CD8-positive, alpha-beta memory T cell (primary cell): ENCODE measurements at regions not wholly inside any gene's neighbourhood (a gene's known extent, or its start where the extent isn't known, plus 50 kb on each side); places are given as distances from the start of the nearest gene placed in this dataset.

Experiments used
- CTCF ChIA-PET: fragments of 350-600 bp; sonication (Branson Sonifier 250); formaldehyde crosslinking; loops from one replicate; lab custom pipeline; 2021; ENCODE audit warnings: antibody characterized with exemption; lab: Charles Lee
- POLR2A ChIA-PET: fragments of 350-600 bp; sonication (Branson Sonifier 250); formaldehyde crosslinking; loops from one replicate; lab custom pipeline; 2021; ENCODE audit warnings: antibody characterized with exemption; lab: Charles Lee
- DNase-seq, 5 donors: peaks; one replicate each; pipeline versions ENCODE4 v3.0.0 to v3.0.0-alpha.2; 2020 to 2022; ENCODE audit warnings: mixed read lengths in 1 of 5
- H3K27ac ChIP-seq: one replicate; pipeline ENCODE4 v1.7.0; 2013; ENCODE audit warnings: low read depth, mild to moderate bottlenecking, low read length, moderate library complexity
- H3K27me3 ChIP-seq: 2 replicates; pipeline ENCODE4 v1.7.0; 2013; ENCODE audit warnings: low read length, mild to moderate bottlenecking; ENCODE audit not compliant: insufficient read depth, poor library complexity, severe bottlenecking
- H3K36me3 ChIP-seq: 2 replicates; pipeline ENCODE4 v1.7.0; 2013; ENCODE audit warnings: mild to moderate bottlenecking, low read length, moderate library complexity; ENCODE audit not compliant: insufficient read depth
- H3K4me1 ChIP-seq: 2 replicates; pipeline ENCODE4 v1.7.0; 2013; ENCODE audit warnings: mild to moderate bottlenecking, low read length, moderate library complexity; ENCODE audit not compliant: insufficient read depth
- H3K4me3 ChIP-seq: 2 replicates; pipeline ENCODE4 v1.7.0; 2013; ENCODE audit warnings: mild to moderate bottlenecking, low read length
- H3K9me3 ChIP-seq: 2 replicates; pipeline ENCODE4 v1.7.0; 2013; ENCODE audit warnings: mild to moderate bottlenecking, low read length
- H3K27ac Mint-ChIP-seq, 8 donors: one replicate each; pipeline ENCODE4 v1.8.0; 2020 to 2021; ENCODE audit warnings: mixed read lengths in 8 of 8, mild to moderate bottlenecking in 6 of 8, inconsistent platforms in 3 of 8, moderate library complexity in 3 of 8
- H3K27me3 Mint-ChIP-seq, 2 donors: one replicate each; pipeline ENCODE4 v1.8.0; 2020 to 2021; ENCODE audit warnings: mixed read lengths in 2 of 2, mild to moderate bottlenecking in 1 of 2, moderate library complexity in 1 of 2
- H3K36me3 Mint-ChIP-seq, 3 donors: one replicate each; pipeline ENCODE4 v1.8.0; 2020 to 2021; ENCODE audit warnings: mixed read lengths in 3 of 3, inconsistent platforms in 1 of 3, mild to moderate bottlenecking in 1 of 3
- H3K4me1 Mint-ChIP-seq, 3 donors: one replicate each; pipeline ENCODE4 v1.8.0; 2020 to 2021; ENCODE audit warnings: mixed read lengths in 3 of 3, inconsistent platforms in 1 of 3, mild to moderate bottlenecking in 1 of 3
- H3K4me3 Mint-ChIP-seq, 7 donors: one replicate each; pipeline ENCODE4 v1.8.0; 2020 to 2021; ENCODE audit warnings: mixed read lengths in 7 of 7, mild to moderate bottlenecking in 6 of 7, moderate library complexity in 4 of 7, inconsistent platforms in 2 of 7
- H3K9me3 Mint-ChIP-seq, 5 donors: one replicate each; pipeline ENCODE4 v1.8.0; 2020 to 2022; ENCODE audit warnings: mixed read lengths in 5 of 5, mild to moderate bottlenecking in 3 of 5, moderate library complexity in 2 of 5, inconsistent platforms in 1 of 5

DNA sequence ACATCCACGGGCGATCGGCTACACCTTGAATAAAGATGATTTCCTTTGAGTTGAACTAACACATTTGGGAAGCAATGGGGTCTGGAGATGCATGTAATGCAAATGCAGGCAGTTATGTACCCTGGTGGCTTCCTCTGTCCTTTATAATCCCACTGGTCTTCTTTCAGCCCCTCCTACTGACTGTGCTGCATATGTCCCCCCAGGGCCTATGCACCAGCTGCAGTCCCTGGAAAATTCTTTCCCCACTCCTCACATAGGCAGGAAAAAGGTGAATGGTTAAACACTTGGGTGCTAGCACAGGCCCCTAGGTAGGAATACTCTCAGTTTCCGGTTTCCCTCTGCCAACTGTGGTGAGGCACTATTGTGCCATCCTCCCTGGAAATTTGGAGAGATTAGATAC, 294.8 kb upstream of the SOX5 start:
- Histone ChIP-seq H3K4me1 (no peaks in the 10 kb centered on the region), H3K4me3 (no peak overlapping the region), H3K27me3 (no peaks in the 10 kb centered on the region), H3K27ac (no peak overlapping the region), H3K36me3 (no peaks in the 10 kb centered on the region), H3K9me3 (no peaks in the 10 kb centered on the region)
- Mint-ChIP-seq H3K27me3 (no peaks in the 10 kb centered on the region), H3K27ac (no peak overlapping the region), H3K4me1 (no peaks in the 10 kb centered on the region), H3K4me3 (no peak overlapping the region), H3K36me3 (no peaks in the 10 kb centered on the region), H3K9me3 (peaks cover 0 to 3% (median 2%) of the 10 kb centered on the region in 5 donors)
- CTCF ChIA-PET, result no interaction called here
- POLR2A ChIA-PET, result no interaction called here
- DNase-seq, result no peak

DNA sequence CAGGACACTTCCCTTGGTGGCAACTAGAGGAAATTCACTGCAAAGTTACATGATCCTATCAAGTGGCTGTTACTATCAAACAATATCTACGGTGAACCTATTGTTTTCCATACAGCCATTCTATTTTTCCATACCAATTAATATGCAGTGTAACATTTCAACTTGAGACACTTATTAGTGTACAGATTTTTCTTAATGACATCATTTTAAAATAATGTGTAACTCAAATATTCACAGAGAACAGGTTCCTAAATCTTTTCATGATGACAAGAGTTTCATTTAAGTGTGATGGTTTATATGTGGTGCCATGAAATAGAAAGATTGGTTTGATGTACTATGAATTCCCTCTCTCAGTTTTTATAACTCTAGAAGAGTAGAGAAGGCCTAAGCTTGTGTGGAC, 291.2 kb upstream of the SOX5 start:
- Mint-ChIP-seq H3K27me3 (no peaks in the 10 kb centered on the region), H3K36me3 (no peaks in the 10 kb centered on the region), H3K4me1 (no peaks in the 10 kb centered on the region), H3K4me3 (no peak overlapping the region), H3K9me3 (no peaks in the 10 kb centered on the region), H3K27ac (no peak overlapping the region)
- H3K27ac ChIP-seq, result no peak overlapping the region
- no peak overlapping the region for H3K4me3 ChIP-seq
- no peaks in the 10 kb centered on the region for H3K4me1 ChIP-seq
- H3K9me3 ChIP-seq, result no peaks in the 10 kb centered on the region
- no peaks in the 10 kb centered on the region for H3K36me3 ChIP-seq
- ChIA-PET POLR2A (no interaction called here), CTCF (no interaction called here)
- no peaks in the 10 kb centered on the region for H3K27me3 ChIP-seq
- DNase-seq, result no peak

DNA sequence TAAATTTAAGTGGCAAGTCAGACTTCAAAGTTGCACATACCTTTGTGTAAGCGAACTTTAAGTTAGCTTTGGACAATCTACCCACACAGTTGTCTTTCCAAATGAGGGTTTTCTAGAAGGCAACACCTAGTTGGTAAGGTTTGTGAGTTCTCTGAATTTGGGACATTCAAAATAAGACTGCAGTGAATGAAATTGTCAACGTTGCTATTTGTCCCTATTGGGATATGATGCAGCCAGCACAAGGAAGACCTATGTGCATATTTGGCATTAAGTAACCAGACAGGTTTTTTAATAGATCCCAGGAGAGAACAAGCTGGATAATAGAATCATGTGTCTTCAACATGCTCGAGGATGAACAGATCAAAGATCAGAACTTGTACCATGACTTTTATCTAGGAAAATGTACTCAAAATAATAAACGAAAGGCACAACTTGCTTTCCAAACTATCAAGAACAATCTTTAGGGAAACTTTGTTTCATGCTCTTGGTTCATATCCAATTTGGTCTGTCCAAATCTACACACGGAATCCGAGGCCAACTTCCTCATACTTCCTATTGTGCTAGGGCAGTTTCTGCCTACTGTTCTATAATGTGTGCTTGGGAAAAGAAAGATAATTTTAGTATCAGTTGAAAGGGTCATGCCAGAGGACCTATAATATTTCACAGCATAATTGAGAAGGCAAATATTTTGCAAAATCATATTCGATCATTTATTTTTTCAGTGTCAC, 284.2 kb upstream of the SOX5 start:
- no peak for DNase-seq
- no peaks in the 10 kb centered on the region for H3K4me1 Mint-ChIP-seq
- H3K27me3 Mint-ChIP-seq, result no peaks in the 10 kb centered on the region
- CTCF ChIA-PET, result no interaction called here
- H3K4me3 Mint-ChIP-seq, result no peak overlapping the region
- Histone ChIP-seq H3K4me1 (no peaks in the 10 kb centered on the region), H3K4me3 (no peak overlapping the region), H3K27ac (no peak overlapping the region), H3K9me3 (no peaks in the 10 kb centered on the region), H3K27me3 (no peaks in the 10 kb centered on the region), H3K36me3 (no peaks in the 10 kb centered on the region)
- H3K36me3 Mint-ChIP-seq, result no peaks in the 10 kb centered on the region
- POLR2A ChIA-PET, result no interaction called here
- no peak overlapping the region for H3K27ac Mint-ChIP-seq
- peaks cover 0 to 3% (median 0%) of the 10 kb centered on the region in 5 donors for H3K9me3 Mint-ChIP-seq

DNA sequence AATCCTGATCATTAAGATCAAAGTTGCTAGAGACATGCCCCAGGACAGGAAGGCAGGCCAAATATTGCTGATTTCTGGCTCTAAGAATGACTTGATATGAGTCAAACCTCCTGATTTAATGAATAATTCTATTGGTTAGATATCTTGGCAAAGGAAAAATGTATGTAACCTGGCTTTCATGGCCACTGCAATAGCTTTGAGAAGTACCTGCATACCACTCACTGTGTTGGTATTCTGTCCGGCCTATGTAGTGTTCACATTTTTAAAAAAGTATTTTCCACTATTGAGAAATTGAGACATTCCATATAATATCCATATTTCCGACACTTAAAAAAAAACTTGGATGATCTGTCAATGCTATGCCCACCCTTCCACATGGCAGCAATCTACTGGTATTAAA, 283.1 kb upstream of the SOX5 start:
- peaks cover 0 to 5% (median 0%) of the 10 kb centered on the region in 5 donors for H3K9me3 Mint-ChIP-seq
- H3K36me3 Mint-ChIP-seq, result no peaks in the 10 kb centered on the region
- H3K27me3 Mint-ChIP-seq, result no peaks in the 10 kb centered on the region
- H3K27me3 ChIP-seq, result no peaks in the 10 kb centered on the region
- POLR2A ChIA-PET, result no interaction called here
- no peak overlapping the region for H3K4me3 ChIP-seq
- H3K27ac ChIP-seq, result no peak overlapping the region
- H3K4me1 ChIP-seq, result no peaks in the 10 kb centered on the region
- CTCF ChIA-PET, result no interaction called here
- H3K4me3 Mint-ChIP-seq, result no peak overlapping the region
- no peak overlapping the region for H3K27ac Mint-ChIP-seq
- DNase-seq, result no peak
- H3K36me3 ChIP-seq, result no peaks in the 10 kb centered on the region
- no peaks in the 10 kb centered on the region for H3K4me1 Mint-ChIP-seq
- no peaks in the 10 kb centered on the region for H3K9me3 ChIP-seq

DNA sequence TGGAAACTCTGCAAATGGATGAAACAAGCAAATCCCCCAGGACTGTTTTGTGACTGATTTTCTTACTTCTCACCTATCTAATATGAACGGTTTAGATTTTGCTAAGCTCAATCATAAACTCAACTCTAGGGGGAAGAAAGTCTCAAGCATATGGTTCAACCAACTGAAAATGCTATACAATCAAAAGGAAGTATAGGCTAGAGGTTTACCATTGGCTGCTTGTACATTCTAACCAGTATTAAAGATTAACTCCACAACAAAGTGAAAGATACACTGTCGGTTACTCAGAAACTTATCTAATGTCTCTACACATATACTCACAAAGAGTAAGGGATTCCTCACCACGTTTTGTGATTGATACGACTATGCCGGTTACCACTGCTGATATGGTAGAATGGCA, 281.8 kb upstream of the SOX5 start:
- H3K27ac ChIP-seq, result no peak overlapping the region
- no peaks in the 10 kb centered on the region for H3K27me3 ChIP-seq
- no peaks in the 10 kb centered on the region for H3K4me1 Mint-ChIP-seq
- no peaks in the 10 kb centered on the region for H3K36me3 Mint-ChIP-seq
- no peaks in the 10 kb centered on the region for H3K27me3 Mint-ChIP-seq
- CTCF ChIA-PET, result no interaction called here
- no peaks in the 10 kb centered on the region for H3K9me3 ChIP-seq
- POLR2A ChIA-PET, result no interaction called here
- H3K27ac Mint-ChIP-seq, result no peak overlapping the region
- no peaks in the 10 kb centered on the region for H3K4me1 ChIP-seq
- no peak for DNase-seq
- H3K9me3 Mint-ChIP-seq, result peaks cover 0 to 5% (median 0%) of the 10 kb centered on the region in 5 donors
- no peaks in the 10 kb centered on the region for H3K36me3 ChIP-seq
- H3K4me3 ChIP-seq, result no peak overlapping the region
- no peak overlapping the region for H3K4me3 Mint-ChIP-seq

DNA sequence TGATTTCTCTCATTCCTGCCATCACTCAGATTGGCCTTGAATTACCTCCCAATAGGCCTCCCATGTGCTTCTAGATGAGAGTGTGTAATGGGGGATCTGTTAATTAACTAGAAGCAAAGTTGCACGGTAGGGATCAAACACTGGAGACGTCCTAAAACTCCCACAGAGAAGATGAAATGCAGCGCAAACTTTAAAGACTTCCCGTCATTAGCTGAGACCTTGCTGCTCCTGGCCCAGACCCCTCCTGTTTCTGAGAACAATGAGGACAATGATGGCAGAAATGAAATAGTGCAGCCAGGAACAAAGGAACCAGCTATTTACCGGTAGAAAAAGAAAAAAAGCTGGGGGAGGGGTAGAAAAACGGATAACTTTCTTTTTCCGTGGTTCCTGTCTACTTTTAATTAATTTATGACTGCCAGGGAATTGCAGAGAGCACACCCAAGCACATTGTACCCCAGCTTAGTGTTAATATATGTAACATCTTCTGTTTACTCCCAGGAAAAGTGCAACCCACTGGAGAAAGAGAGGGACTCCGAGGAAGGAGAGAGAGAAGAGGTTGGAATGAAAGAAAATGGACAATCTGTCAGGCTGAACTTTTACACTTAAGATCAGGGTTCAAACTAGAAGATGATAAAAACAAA, 280.7 kb upstream of the SOX5 start:
- Histone ChIP-seq H3K4me1 (no peaks in the 10 kb centered on the region), H3K27ac (no peak overlapping the region), H3K36me3 (no peaks in the 10 kb centered on the region), H3K27me3 (no peaks in the 10 kb centered on the region), H3K4me3 (no peak overlapping the region), H3K9me3 (no peaks in the 10 kb centered on the region)
- peaks cover 0 to 1% of the 10 kb centered on the region in 2 donors for H3K27me3 Mint-ChIP-seq
- ChIA-PET CTCF (no interaction called here), POLR2A (no interaction called here)
- peaks cover 0 to 5% (median 0%) of the 10 kb centered on the region in 5 donors for H3K9me3 Mint-ChIP-seq
- no peaks in the 10 kb centered on the region for H3K4me1 Mint-ChIP-seq
- H3K27ac Mint-ChIP-seq, result no peak overlapping the region
- H3K36me3 Mint-ChIP-seq, result no peaks in the 10 kb centered on the region
- DNase-seq, result no peak
- H3K4me3 Mint-ChIP-seq, result no peak overlapping the region

DNA sequence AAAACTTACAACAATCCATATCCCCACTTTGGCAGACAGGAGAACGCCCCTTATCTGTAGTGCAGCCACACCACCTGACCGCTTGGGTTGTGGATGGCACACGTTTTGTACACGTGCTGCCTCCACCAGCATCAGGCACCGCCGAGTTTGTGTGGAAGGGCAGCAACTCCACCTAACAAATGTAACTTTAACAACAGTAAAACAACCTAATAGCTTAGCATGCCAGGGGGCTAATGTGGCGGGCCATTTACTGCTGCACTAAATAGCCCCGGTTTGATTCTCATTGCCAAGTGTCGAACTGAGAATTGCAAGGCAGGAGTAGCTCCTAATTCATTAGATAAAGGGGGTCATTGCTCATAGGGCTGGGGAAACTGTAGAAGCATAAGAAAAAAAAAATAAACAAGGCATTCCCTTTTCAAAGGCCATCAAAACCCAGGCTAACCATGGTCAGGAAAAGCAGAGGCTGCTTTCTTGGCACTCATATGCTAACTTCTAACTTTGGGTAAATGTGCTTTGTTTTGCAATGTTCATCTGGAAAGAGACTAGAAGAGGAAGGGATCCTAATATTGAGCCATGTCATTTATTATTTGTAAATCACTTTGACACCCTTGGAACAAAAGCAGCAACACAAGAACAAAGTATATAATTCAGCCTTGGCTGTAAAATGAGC, 279.7 kb upstream of the SOX5 start:
- no peak overlapping the region for H3K4me3 ChIP-seq
- H3K27ac Mint-ChIP-seq, result no peak overlapping the region
- no peaks in the 10 kb centered on the region for H3K9me3 ChIP-seq
- no peak overlapping the region for H3K27ac ChIP-seq
- H3K27me3 ChIP-seq, result no peaks in the 10 kb centered on the region
- no peak overlapping the region for H3K4me3 Mint-ChIP-seq
- DNase-seq, result no peak
- CTCF ChIA-PET, result no interaction called here
- H3K4me1 Mint-ChIP-seq, result no peaks in the 10 kb centered on the region
- no peaks in the 10 kb centered on the region for H3K36me3 Mint-ChIP-seq
- POLR2A ChIA-PET, result no interaction called here
- H3K27me3 Mint-ChIP-seq, result peaks cover 0 to 1% of the 10 kb centered on the region in 2 donors
- peaks cover 0 to 5% (median 0%) of the 10 kb centered on the region in 5 donors for H3K9me3 Mint-ChIP-seq
- H3K4me1 ChIP-seq, result no peaks in the 10 kb centered on the region
- no peaks in the 10 kb centered on the region for H3K36me3 ChIP-seq

DNA sequence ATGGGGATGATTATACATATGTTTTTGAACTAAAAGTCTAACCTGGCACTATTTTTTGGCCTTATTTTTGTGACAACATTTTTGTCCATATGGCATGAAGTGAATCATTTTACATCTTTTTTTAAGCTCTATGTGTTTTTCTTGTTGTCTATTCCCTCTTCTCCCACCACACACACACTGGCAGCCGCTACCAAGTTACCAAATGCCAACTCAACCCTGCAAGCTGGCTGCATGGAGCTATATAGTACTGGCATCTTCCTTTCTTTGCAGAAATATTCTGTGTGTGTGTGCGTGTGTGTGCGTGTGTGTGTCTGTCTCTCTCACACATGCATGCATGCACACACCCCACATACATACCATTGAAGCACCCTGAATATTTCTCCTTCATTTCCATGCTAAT, 278.9 kb upstream of the SOX5 start:
- H3K36me3 ChIP-seq, result no peaks in the 10 kb centered on the region
- Mint-ChIP-seq H3K27ac (peak overlapping the region in 1 of 8 donors; percentile 48), H3K4me1 (no peaks in the 10 kb centered on the region), H3K9me3 (peaks cover 0 to 5% (median 0%) of the 10 kb centered on the region in 5 donors), H3K27me3 (peaks cover 0 to 1% of the 10 kb centered on the region in 2 donors), H3K4me3 (no peak overlapping the region), H3K36me3 (no peaks in the 10 kb centered on the region)
- DNase-seq, result no peak
- no peak overlapping the region for H3K27ac ChIP-seq
- CTCF ChIA-PET, result no interaction called here
- POLR2A ChIA-PET, result no interaction called here
- H3K9me3 ChIP-seq, result no peaks in the 10 kb centered on the region
- H3K4me1 ChIP-seq, result no peaks in the 10 kb centered on the region
- no peaks in the 10 kb centered on the region for H3K27me3 ChIP-seq
- H3K4me3 ChIP-seq, result no peak overlapping the region
